LNCAP (cell line): ENCODE measurements at regions not wholly inside any gene's neighbourhood (a gene's known extent, or its start where the extent isn't known, plus 50 kb on each side); places are given as distances from the start of the nearest gene placed in this dataset.

Experiments used
- CTCF ChIP-seq: fragments of 450-650 bp; IDR thresholded peaks from 2 replicates; pipeline ENCODE4 v1.5.1; 2017; ENCODE audit warnings: mild to moderate bottlenecking

- no peak for TF ChIP-seq CTCF
Measured at GRCh38 chr18:37987901-37988300, 422.3 kb upstream of the CELF4 start.

- no peak for TF ChIP-seq CTCF
Measured at GRCh38 chr18:37986665-37987064, 421.1 kb upstream of the CELF4 start.

- TF ChIP-seq CTCF: no peak
Measured at GRCh38 chr18:37985126-37985525, 419.5 kb upstream of the CELF4 start.

GRCh38 chr18:37980556-37980955, 415.0 kb upstream of the CELF4 start:
- TF ChIP-seq CTCF: no peak

- no peak for TF ChIP-seq CTCF
Measured at GRCh38 chr18:37975446-37975845, 409.8 kb upstream of the CELF4 start.

GRCh38 chr18:37967261-37967660, 401.7 kb upstream of the CELF4 start:
- no peak for TF ChIP-seq CTCF

- TF ChIP-seq CTCF: no peak
Measured at GRCh38 chr18:37965572-37965970, 400.0 kb upstream of the CELF4 start.

GRCh38 chr18:37964885-37965571, 399.4 kb upstream of the CELF4 start:
- TF ChIP-seq CTCF: no peak
